SU-DHL-6 (cell line): ENCODE measurements at regions not wholly inside any gene's neighbourhood (a gene's known extent, or its start where the extent isn't known, plus 50 kb on each side); places are given as distances from the start of the nearest gene placed in this dataset.

Experiments
- CTCF ChIP-seq: fragments of 200-600 bp; sonication (generic); IDR thresholded peaks from one replicate; pipeline ENCODE4 v1.5.1; 2017; ENCODE audit warnings: antibody characterized with exemption, mild to moderate bottlenecking, low read length, moderate library complexity; ENCODE audit not compliant: insufficient read depth, poor library complexity, severe bottlenecking
- EZH2phosphoT487 ChIP-seq: fragments of 200-600 bp; sonication (generic), shearing (Covaris generic); conservative IDR thresholded peaks from 2 replicates; pipeline ENCODE4 v1.6.1; 2018; ENCODE audit warnings: mild to moderate bottlenecking, antibody characterized with exemption, low read length, moderate library complexity, mixed read lengths

GRCh38 chr15:31498756-31499155 lies 172.1 kb downstream of the KLF13 start:
- TF ChIP-seq CTCF (no peak), EZH2phosphoT487 (no peak)
